ENCODE measurements at regions not wholly inside any gene's neighbourhood (a gene's known extent, or its start where the extent isn't known, plus 50 kb on each side); places are given as distances from the start of the nearest gene placed in this dataset.

DNA sequence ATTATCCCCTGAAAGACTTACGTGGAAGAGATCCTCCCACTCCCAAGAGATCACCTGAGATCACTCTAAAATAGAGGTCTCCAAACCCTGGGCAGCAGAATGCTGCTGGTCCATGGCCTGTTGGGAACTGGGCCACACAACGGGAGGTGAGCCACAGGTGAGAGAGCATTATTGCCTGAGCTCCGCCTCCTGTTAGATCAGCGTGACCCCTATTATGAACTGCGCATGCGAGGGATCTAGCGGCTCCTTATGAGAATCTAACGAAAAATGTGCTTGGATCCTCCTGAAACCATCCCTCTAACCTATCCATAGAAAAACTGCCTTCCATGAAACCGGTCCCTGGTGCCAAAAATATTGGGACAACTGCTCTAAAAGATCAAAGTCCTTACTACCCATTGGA, 1057.4 kb downstream of the EPHA7 start:
- Histone ChIP-seq H3K4me3 (ENCODE audit: insufficient read depth, low read depth, low read length) (no peak overlapping the region), H3K9me3 (ENCODE audit: control insufficient read depth, low read length) (no peaks in the 10 kb centered on the region), H3K27ac (ENCODE audit: insufficient read depth, low read depth, low read length, poor library complexity, severe bottlenecking) (no peak overlapping the region), H3K4me1 (ENCODE audit: control insufficient read depth, insufficient read depth, low read length) (no peaks in the 10 kb centered on the region), H3K36me3 (ENCODE audit: control insufficient read depth, insufficient read depth, low read length) (no peaks in the 10 kb centered on the region), H3K27me3 (ENCODE audit: control insufficient read depth, insufficient read depth, low read length, poor library complexity, severe bottlenecking) (no peaks in the 10 kb centered on the region)
- 93 to 94% methylated on average over 9 of the region's 9 CpGs for WGBS, 2 experiments

DNA sequence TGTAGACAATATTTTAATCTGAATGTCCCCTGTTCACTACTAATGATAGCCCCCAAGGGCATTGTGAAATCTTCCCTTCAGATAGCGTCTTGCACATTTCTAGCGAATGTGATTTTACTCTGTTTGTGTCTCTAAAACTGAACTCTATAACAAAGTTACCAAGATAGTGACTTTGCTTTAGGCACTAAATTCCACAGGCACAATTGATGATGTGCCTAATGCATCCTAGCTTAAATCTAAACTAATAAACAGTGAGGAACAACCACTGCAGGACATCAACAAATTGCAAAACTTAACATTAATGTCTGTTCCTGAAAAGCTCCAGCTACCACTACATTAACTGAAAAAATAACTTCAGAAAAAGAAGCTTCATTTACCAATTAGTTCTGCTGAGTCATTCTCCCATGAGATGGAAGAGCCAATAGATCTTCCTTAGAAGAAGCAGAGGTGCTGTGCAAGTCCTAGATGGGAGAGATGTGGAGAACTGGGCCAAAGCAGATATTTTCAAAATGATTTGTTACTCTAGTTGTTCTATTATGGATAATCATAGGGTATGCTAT, 1065.0 kb downstream of the EPHA7 start:
- Histone ChIP-seq H3K27ac (ENCODE audit: insufficient read depth, low read depth, low read length, poor library complexity, severe bottlenecking) (no peak overlapping the region), H3K4me1 (ENCODE audit: control insufficient read depth, insufficient read depth, low read length) (no peaks in the 10 kb centered on the region), H3K9me3 (ENCODE audit: control insufficient read depth, low read length) (no peaks in the 10 kb centered on the region), H3K4me3 (ENCODE audit: insufficient read depth, low read depth, low read length) (no peak overlapping the region), H3K36me3 (ENCODE audit: control insufficient read depth, insufficient read depth, low read length) (no peaks in the 10 kb centered on the region), H3K27me3 (ENCODE audit: control insufficient read depth, insufficient read depth, low read length, poor library complexity, severe bottlenecking) (no peaks in the 10 kb centered on the region)
- 90 to 96% methylated on average over 2 of the region's 2 CpGs for WGBS, 2 experiments

DNA sequence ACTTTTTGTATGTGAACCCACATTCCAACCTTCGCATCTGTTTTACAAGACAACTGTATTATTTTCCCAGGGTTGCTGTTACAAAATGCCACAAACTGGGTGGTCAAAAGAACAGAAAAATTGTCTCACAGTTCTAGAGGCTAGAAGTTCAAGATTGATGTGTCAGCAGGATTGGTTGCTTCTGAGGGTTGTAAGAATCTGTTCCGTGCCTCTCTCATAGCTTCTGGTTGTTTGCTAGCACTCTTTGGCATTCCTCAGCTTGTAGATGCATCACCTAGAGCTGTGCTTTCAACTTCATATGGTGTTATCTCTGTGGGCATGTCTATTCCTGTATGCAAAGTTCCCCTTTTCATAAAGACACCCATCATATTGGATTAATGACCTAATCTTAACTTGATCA, 1067.2 kb downstream of the EPHA7 start:
- Histone ChIP-seq H3K27me3 (ENCODE audit: control insufficient read depth, insufficient read depth, low read length, poor library complexity, severe bottlenecking) (no peaks in the 10 kb centered on the region), H3K4me3 (ENCODE audit: insufficient read depth, low read depth, low read length) (no peak overlapping the region), H3K9me3 (ENCODE audit: control insufficient read depth, low read length) (no peaks in the 10 kb centered on the region), H3K27ac (ENCODE audit: insufficient read depth, low read depth, low read length, poor library complexity, severe bottlenecking) (no peak overlapping the region), H3K4me1 (ENCODE audit: control insufficient read depth, insufficient read depth, low read length) (no peaks in the 10 kb centered on the region), H3K36me3 (ENCODE audit: control insufficient read depth, insufficient read depth, low read length) (no peaks in the 10 kb centered on the region)
- WGBS, 2 experiments, result 92 to 97% methylated on average over 2 of the region's 2 CpGs

DNA sequence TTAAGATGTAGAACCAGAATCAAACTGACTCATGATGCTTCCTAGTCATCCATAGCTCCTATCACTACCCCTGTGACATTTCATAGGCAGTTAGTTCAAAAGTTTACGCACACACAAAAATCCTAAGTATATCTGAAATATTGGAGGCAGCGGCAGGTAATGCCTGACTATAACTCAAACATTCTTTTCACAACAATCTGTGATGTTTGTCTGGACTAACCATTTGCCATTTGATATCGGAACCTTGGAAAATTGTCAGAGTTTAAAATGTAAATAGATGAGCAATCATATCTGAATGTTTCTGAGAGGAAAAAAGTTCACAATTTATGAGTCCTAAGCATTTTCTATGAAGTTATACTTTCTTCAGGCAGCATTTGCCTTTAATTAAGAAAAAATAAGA, 1078.2 kb downstream of the EPHA7 start:
- H3K9me3 ChIP-seq (ENCODE audit: control insufficient read depth, low read length), result no peaks in the 10 kb centered on the region
- 92 to 93% methylated on average over 2 to 3 of the region's 3 CpGs for WGBS, 2 experiments
- H3K4me1 ChIP-seq (ENCODE audit: control insufficient read depth, insufficient read depth, low read length), result no peaks in the 10 kb centered on the region
- no peaks in the 10 kb centered on the region for H3K27me3 ChIP-seq (ENCODE audit: control insufficient read depth, insufficient read depth, low read length, poor library complexity, severe bottlenecking)
- H3K27ac ChIP-seq (ENCODE audit: insufficient read depth, low read depth, low read length, poor library complexity, severe bottlenecking), result no peak overlapping the region
- no peaks in the 10 kb centered on the region for H3K36me3 ChIP-seq (ENCODE audit: control insufficient read depth, insufficient read depth, low read length)
- H3K4me3 ChIP-seq (ENCODE audit: insufficient read depth, low read depth, low read length), result no peak overlapping the region

DNA sequence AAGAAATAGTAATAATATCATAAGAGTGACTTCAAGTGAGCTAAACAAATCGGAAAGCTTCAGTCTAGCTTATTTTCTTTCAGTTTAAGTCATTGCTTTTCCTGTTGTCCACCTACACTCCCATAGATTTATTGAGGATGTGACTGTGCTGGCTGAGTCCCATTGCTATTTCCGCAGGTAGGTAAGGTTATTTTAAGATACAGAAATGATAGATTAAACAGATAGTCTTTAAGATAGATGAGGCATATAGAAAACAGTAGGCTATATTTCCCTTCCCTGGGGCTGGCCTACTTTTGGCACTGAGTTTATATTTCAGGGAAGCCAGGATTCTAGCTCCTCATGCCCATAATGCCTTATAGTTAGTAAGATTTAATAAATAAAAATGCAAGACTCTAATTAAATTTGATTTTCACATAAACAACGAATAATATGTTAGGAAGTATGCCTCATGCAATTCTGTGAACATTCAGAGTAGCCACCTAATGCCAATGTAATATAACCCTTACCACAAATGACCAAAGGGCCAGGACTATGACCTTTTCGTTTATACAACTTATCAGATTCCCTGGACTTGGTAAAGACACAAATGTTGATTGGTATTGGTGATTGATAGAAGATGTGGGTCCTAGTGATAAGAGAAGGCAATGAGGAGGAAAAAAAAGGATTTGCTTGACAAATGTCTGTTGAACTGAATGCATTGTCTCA, 1079.3 kb downstream of the EPHA7 start:
- WGBS, 2 experiments, result 95 to 100% methylated on average over 1 to 4 of the region's 4 CpGs
- Histone ChIP-seq H3K4me3 (ENCODE audit: insufficient read depth, low read depth, low read length) (no peak overlapping the region), H3K27me3 (ENCODE audit: control insufficient read depth, insufficient read depth, low read length, poor library complexity, severe bottlenecking) (no peaks in the 10 kb centered on the region), H3K4me1 (ENCODE audit: control insufficient read depth, insufficient read depth, low read length) (no peaks in the 10 kb centered on the region), H3K9me3 (ENCODE audit: control insufficient read depth, low read length) (no peaks in the 10 kb centered on the region), H3K36me3 (ENCODE audit: control insufficient read depth, insufficient read depth, low read length) (no peaks in the 10 kb centered on the region), H3K27ac (ENCODE audit: insufficient read depth, low read depth, low read length, poor library complexity, severe bottlenecking) (no peak overlapping the region)

DNA sequence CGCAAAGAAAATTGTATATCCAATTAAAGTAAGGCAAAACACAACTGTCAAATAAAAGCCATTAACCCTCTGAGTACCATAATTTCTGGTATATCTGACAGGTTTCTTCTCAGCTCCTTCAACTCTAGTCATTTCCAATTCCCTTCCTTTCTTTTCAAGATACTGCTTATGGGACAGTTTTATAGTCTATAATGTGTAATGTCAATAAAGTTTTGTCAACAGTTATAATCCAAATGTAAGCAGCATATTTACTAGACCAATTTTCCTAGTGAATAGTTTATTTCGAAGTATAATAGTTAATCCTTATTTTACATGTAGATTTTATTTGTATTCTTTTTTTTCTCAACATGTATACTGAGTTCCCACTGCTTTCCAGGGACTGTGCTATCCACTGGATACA, 1081.8 kb downstream of the EPHA7 start:
- Histone ChIP-seq H3K9me3 (ENCODE audit: control insufficient read depth, low read length) (no peaks in the 10 kb centered on the region), H3K27ac (ENCODE audit: insufficient read depth, low read depth, low read length, poor library complexity, severe bottlenecking) (no peak overlapping the region), H3K27me3 (ENCODE audit: control insufficient read depth, insufficient read depth, low read length, poor library complexity, severe bottlenecking) (no peaks in the 10 kb centered on the region), H3K36me3 (ENCODE audit: control insufficient read depth, insufficient read depth, low read length) (no peaks in the 10 kb centered on the region), H3K4me3 (ENCODE audit: insufficient read depth, low read depth, low read length) (no peak overlapping the region), H3K4me1 (ENCODE audit: control insufficient read depth, insufficient read depth, low read length) (no peaks in the 10 kb centered on the region)
- WGBS, 2 experiments, result 90 to 100% methylated on average over 1 of the region's 2 CpGs

DNA sequence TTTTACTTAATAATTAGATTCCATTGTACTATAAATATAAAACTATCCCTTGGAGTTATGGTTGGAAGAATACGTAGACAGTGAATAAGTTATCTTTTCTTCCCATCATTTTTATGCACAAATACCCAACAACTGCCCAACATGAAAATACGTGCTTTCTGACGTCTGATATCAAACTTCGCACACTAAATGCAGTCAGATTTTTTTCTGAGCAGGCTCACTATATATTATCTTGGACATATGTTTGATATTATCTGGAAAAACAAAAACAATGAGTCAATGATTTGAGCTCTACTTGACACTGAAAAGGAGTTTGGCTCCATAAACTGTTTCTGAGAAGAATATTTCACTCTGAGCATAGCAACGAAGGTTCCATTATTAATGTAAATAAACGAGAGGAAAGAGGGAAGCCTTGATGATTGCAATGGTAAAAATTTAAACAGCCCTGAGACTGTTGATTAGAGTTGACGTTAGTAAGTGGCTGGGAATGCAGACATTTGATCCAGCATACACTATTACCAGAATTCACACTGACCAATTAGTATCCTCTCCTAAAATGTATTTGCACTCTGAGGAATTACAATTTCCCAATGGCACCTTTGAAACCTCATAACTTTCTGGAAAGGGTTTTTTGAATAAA, 1090.0 kb downstream of the EPHA7 start:
- H3K27ac ChIP-seq (ENCODE audit: insufficient read depth, low read depth, low read length, poor library complexity, severe bottlenecking), result no peak overlapping the region

DNA sequence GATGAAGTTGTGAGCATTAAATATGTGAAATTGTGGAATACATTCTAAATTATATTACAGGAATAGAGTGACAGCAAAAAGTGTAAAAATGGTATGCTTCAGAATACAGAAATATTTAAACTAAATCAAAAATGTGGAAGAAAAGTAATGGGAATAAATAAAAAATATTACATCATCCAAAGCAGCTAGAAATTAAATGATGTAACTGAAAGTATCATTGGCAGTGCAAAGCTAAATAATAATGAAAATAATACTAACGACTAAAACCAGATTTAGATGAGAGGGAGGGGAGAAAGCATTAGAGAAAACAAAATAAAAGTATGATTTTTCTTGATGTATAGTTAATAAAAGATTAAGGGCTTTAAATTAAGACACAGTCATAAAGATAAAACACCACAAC, 1104.0 kb downstream of the EPHA7 start:
- H3K4me1 ChIP-seq (ENCODE audit: control insufficient read depth, insufficient read depth, low read length), result no peaks in the 10 kb centered on the region
- H3K27me3 ChIP-seq (ENCODE audit: control insufficient read depth, insufficient read depth, low read length, poor library complexity, severe bottlenecking), result no peaks in the 10 kb centered on the region
- WGBS, 2 experiments, result 88% methylated on average over 1 of the region's 1 CpG; no CpG with 5 or more reads in 1 of the 2 experiments
- H3K4me3 ChIP-seq (ENCODE audit: insufficient read depth, low read depth, low read length), result no peak overlapping the region
- H3K27ac ChIP-seq (ENCODE audit: insufficient read depth, low read depth, low read length, poor library complexity, severe bottlenecking), result no peak overlapping the region
- H3K36me3 ChIP-seq (ENCODE audit: control insufficient read depth, insufficient read depth, low read length), result no peaks in the 10 kb centered on the region
- H3K9me3 ChIP-seq (ENCODE audit: control insufficient read depth, low read length), result no peaks in the 10 kb centered on the region

More for the DNA sequence above, 1090.0 kb downstream of the EPHA7 start:
- H3K9me3 ChIP-seq (ENCODE audit: control insufficient read depth, low read length), result no peaks in the 10 kb centered on the region
- no peaks in the 10 kb centered on the region for H3K4me1 ChIP-seq (ENCODE audit: control insufficient read depth, insufficient read depth, low read length)
- no peak overlapping the region for H3K4me3 ChIP-seq (ENCODE audit: insufficient read depth, low read depth, low read length)
- no peaks in the 10 kb centered on the region for H3K36me3 ChIP-seq (ENCODE audit: control insufficient read depth, insufficient read depth, low read length)
- H3K27me3 ChIP-seq (ENCODE audit: control insufficient read depth, insufficient read depth, low read length, poor library complexity, severe bottlenecking), result no peaks in the 10 kb centered on the region
- WGBS, 2 experiments, result 94 to 97% methylated on average over 7 of the region's 7 CpGs

DNA sequence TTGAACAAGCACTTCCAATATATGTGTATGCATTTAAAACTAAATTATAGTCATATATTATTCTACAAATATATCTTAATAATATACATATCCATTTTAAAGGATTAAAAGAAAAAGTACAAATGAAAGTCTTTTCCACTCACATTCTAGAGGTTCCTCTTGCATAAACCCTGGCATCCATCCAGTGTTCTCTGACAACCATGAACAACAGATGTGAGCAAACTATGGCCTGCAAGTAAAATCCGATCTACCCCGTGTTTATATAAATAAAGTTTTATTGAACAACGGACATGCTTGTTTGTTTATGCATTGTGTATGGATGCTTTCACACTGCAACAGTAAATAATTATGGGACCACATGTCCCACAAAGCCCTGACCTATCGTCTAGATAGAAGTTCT, 1122.3 kb downstream of the EPHA7 start:
- Histone ChIP-seq H3K9me3 (ENCODE audit: control insufficient read depth, low read length) (no peaks in the 10 kb centered on the region), H3K36me3 (ENCODE audit: control insufficient read depth, insufficient read depth, low read length) (no peaks in the 10 kb centered on the region), H3K4me1 (ENCODE audit: control insufficient read depth, insufficient read depth, low read length) (no peaks in the 10 kb centered on the region), H3K27me3 (ENCODE audit: control insufficient read depth, insufficient read depth, low read length, poor library complexity, severe bottlenecking) (no peaks in the 10 kb centered on the region), H3K4me3 (ENCODE audit: insufficient read depth, low read depth, low read length) (no peak overlapping the region), H3K27ac (ENCODE audit: insufficient read depth, low read depth, low read length, poor library complexity, severe bottlenecking) (no peak overlapping the region)
- 93 to 100% methylated on average over 4 of the region's 4 CpGs for WGBS, 2 experiments

DNA sequence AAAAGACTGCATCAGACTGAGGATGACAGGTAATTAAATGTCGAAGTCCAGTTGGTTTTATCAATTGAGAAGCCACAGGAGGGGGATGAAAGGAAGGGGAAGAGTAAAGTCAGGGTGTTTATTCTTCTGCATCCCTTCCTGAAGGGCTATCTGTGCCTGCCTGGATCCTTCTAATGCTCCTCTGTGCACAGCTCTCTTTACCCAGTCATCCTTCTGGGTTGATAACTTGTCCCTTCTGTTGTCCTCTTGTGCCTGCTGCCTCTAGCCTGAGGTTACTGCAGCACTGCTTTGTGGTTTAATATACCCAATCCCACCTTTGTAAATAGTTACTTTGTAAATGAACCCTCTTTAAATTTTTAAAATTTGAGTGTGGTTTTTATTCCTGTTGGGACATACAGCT, 1127.3 kb downstream of the EPHA7 start:
- H3K9me3 ChIP-seq (ENCODE audit: control insufficient read depth, low read length), result no peaks in the 10 kb centered on the region
- H3K4me1 ChIP-seq (ENCODE audit: control insufficient read depth, insufficient read depth, low read length), result no peaks in the 10 kb centered on the region
- no peaks in the 10 kb centered on the region for H3K36me3 ChIP-seq (ENCODE audit: control insufficient read depth, insufficient read depth, low read length)
- no peak overlapping the region for H3K4me3 ChIP-seq (ENCODE audit: insufficient read depth, low read depth, low read length)
- H3K27ac ChIP-seq (ENCODE audit: insufficient read depth, low read depth, low read length, poor library complexity, severe bottlenecking), result no peak overlapping the region
- no peaks in the 10 kb centered on the region for H3K27me3 ChIP-seq (ENCODE audit: control insufficient read depth, insufficient read depth, low read length, poor library complexity, severe bottlenecking)
- 81 to 88% methylated on average over 1 of the region's 1 CpG for WGBS, 2 experiments

Measured in ectodermal cell (in vitro differentiated cells).